ENCODE measurements at regions not wholly inside any gene's neighbourhood (a gene's known extent, or its start where the extent isn't known, plus 50 kb on each side); places are given as distances from the start of the nearest gene placed in this dataset.
A peak's percentile ranks its signal among the peaks of the same experiment; 100 is the strongest.
"Not testable (repeated sequence)": the region's sequence is repeated elsewhere in the genome, so short reads cannot be mapped to it uniquely, and the experiment has no call there.

GRCh38 chr7:26085771-26086170 lies 66.2 kb upstream of the NFE2L3 start:
- H3K9me3 Mint-ChIP-seq = no peaks in the 10 kb centered on the region
- intact Hi-C loops (cut with micrococcal nuclease) = no loop called here
- peaks cover 4% of the 10 kb centered on the region for H3K27me3 Mint-ChIP-seq
- H3K36me3 Mint-ChIP-seq (ENCODE audit: low read depth) = no peaks in the 10 kb centered on the region
- peaks cover under 1% of the 10 kb centered on the region for H3K4me1 Mint-ChIP-seq (ENCODE audit: low read depth)
- POLR2A ChIA-PET = interaction anchor here (1.6 kb wide), 1 partner anchor 103 kb away, joined by 5 read pairs; no protein-coding TSS in a partner anchor
- H3K27ac Mint-ChIP-seq = no peak overlapping the region
- no peak for ATAC-seq
- CTCF ChIA-PET = no interaction called here
- H3K4me3 Mint-ChIP-seq = no peak overlapping the region
- no peak for TF ChIP-seq CTCF (IDR thresholded peaks at IDR 0.05)
- DNase-seq = no peak

- DNase-seq = no peak
- ChIA-PET POLR2A (interaction anchor here (1.0 to 5.9 kb wide), 3 partner anchors 98 to 108 kb away, joined by 4 to 85 read pairs (median 4); no protein-coding TSS in a partner anchor), CTCF (interaction anchor here (1.0 to 6.9 kb wide), 7 partner anchors 7 to 216 kb away, joined by 3 to 88 read pairs (median 3); no protein-coding TSS in a partner anchor)
- H3K4me1 Mint-ChIP-seq (ENCODE audit: low read depth) = peaks cover 15% of the 10 kb centered on the region
- no peaks in the 10 kb centered on the region for H3K36me3 Mint-ChIP-seq (ENCODE audit: low read depth)
- H3K27ac Mint-ChIP-seq = no peak overlapping the region
- no peak for ATAC-seq
- no peaks in the 10 kb centered on the region for H3K9me3 Mint-ChIP-seq
- no peak overlapping the region for H3K4me3 Mint-ChIP-seq
- TF ChIP-seq CTCF (IDR thresholded peaks at IDR 0.05) = no peak
- intact Hi-C loops (cut with micrococcal nuclease) = no loop called here
- H3K27me3 Mint-ChIP-seq = no peaks in the 10 kb centered on the region
Observed at GRCh38 chr7:26087321-26088091, 64.5 kb upstream of the NFE2L3 start.

GRCh38 chr7:26089469-26089868 lies 62.5 kb upstream of the NFE2L3 start:
- H3K4me3 Mint-ChIP-seq; H3K36me3 Mint-ChIP-seq (ENCODE audit: low read depth); H3K27me3 Mint-ChIP-seq; H3K27ac Mint-ChIP-seq; ATAC-seq; H3K9me3 Mint-ChIP-seq; intact Hi-C loops (cut with micrococcal nuclease); DNase-seq: not testable (repeated sequence)
- ChIA-PET POLR2A (interaction anchor here (1.0 to 5.9 kb wide), 3 partner anchors 99 to 125 kb away, joined by 3 to 85 read pairs (median 20); no protein-coding TSS in a partner anchor), CTCF (interaction anchor here (0.6 to 6.9 kb wide), 19 partner anchors 9 to 578 kb away, joined by 3 to 141 read pairs (median 9); partner anchors contain the start of genes HNRNPA2B1 and NFE2L3)
- peaks cover 16% of the 10 kb centered on the region for H3K4me1 Mint-ChIP-seq (ENCODE audit: low read depth)

GRCh38 chr7:26090927-26091519 lies 61.0 kb upstream of the NFE2L3 start:
- CTCF ChIA-PET = interaction anchor here (0.7 to 6.9 kb wide), 56 partner anchors 8 to 576 kb away, joined by 3 to 141 read pairs (median 6); partner anchors contain the start of genes CBX3, HNRNPA2B1, NFE2L3 and SNX10
- no peaks in the 10 kb centered on the region for H3K36me3 Mint-ChIP-seq (ENCODE audit: low read depth)
- DNase-seq = peak; percentile 20
- peak overlapping the region; percentile 1 for H3K4me3 Mint-ChIP-seq
- intact Hi-C loops (cut with micrococcal nuclease) = loop anchor here (5.0 kb wide), 3 partner anchors 61 to 276 kb away; partner anchors contain the start of gene NFE2L3
- H3K9me3 Mint-ChIP-seq = no peaks in the 10 kb centered on the region
- peak; percentile 78 for TF ChIP-seq CTCF (IDR thresholded peaks at IDR 0.05)
- H3K27me3 Mint-ChIP-seq = no peaks in the 10 kb centered on the region
- peak; percentile 59 for ATAC-seq
- H3K4me1 Mint-ChIP-seq (ENCODE audit: low read depth) = peaks cover 20% of the 10 kb centered on the region
- peak overlapping the region; percentile 33 for H3K27ac Mint-ChIP-seq
- POLR2A ChIA-PET = interaction anchor here (1.0 to 5.9 kb wide), 7 partner anchors 12 to 104 kb away, joined by 3 to 85 read pairs (median 5); no protein-coding TSS in a partner anchor

GRCh38 chr7:26091933-26092332 lies 60.1 kb upstream of the NFE2L3 start:
- Mint-ChIP-seq H3K9me3 (no peaks in the 10 kb centered on the region), H3K27me3 (no peaks in the 10 kb centered on the region), H3K4me1 (ENCODE audit: low read depth) (peaks cover 29% of the 10 kb centered on the region), H3K27ac (no peak overlapping the region), H3K4me3 (no peak overlapping the region), H3K36me3 (ENCODE audit: low read depth) (no peaks in the 10 kb centered on the region)
- intact Hi-C loops (cut with micrococcal nuclease) = loop anchor here (5.0 kb wide), 3 partner anchors 60 to 275 kb away; partner anchors contain the start of gene NFE2L3
- ATAC-seq = peak; percentile 52
- no peak for TF ChIP-seq CTCF (IDR thresholded peaks at IDR 0.05)
- peak; percentile 24 for DNase-seq
- POLR2A ChIA-PET = interaction anchor here (1.9 to 5.9 kb wide), 3 partner anchors 75 to 103 kb away, joined by 8 to 85 read pairs (median 82); no protein-coding TSS in a partner anchor
- CTCF ChIA-PET = interaction anchor here (1.0 to 6.9 kb wide), 18 partner anchors 11 to 576 kb away, joined by 3 to 141 read pairs (median 16); partner anchors contain the start of genes HNRNPA2B1 and NFE2L3

All from activated CD8-positive, alpha-beta T cell treated with anti-CD3 and anti-CD28 coated beads for 36 hours (primary cell).